ENCODE measurements at regions not wholly inside any gene's neighbourhood (a gene's known extent, or its start where the extent isn't known, plus 50 kb on each side); places are given as distances from the start of the nearest gene placed in this dataset.

GRCh38 chr13:94784066-94784465 lies 71.7 kb upstream of the SOX21 start:
- H3K36me3 ChIP-seq (ENCODE audit: insufficient read depth, low read length) = no peaks in the 10 kb centered on the region
- no peaks in the 10 kb centered on the region for H3K4me1 ChIP-seq (ENCODE audit: insufficient read depth, low read length)
- no peak overlapping the region for H3K4me2 ChIP-seq (ENCODE audit: insufficient read depth, low read length)
- H3K4me3 ChIP-seq (ENCODE audit: low read depth in 1 of 2, low read length in 2 of 2) = no peak overlapping the region
- no peak overlapping the region for H3K27ac ChIP-seq (ENCODE audit: low read length)
- ATAC-seq (ENCODE audit: insufficient read depth, low read depth) (no peak), DNase-seq (no peak)
- no peaks in the 10 kb centered on the region for H3K79me2 ChIP-seq (ENCODE audit: insufficient read depth, low read length)
- no peak overlapping the region for H3K9ac ChIP-seq (ENCODE audit: low read depth, low read length)
- no peaks in the 10 kb centered on the region for H3K9me3 ChIP-seq (ENCODE audit: insufficient read depth, low read length, severe bottlenecking)
- TF ChIP-seq EZH2 (IDR thresholded peaks at IDR 0.05; ENCODE audit: borderline replicate concordance, low read depth, low read length, severe bottlenecking) = no peak
- no peak for TF ChIP-seq CTCF (IDR thresholded peaks at IDR 0.05; ENCODE audit: borderline replicate concordance, extremely low read depth, low read length, poor library complexity, severe bottlenecking)
- no peaks in the 10 kb centered on the region for H3K27me3 ChIP-seq (ENCODE audit: insufficient read depth, low read length, poor library complexity)
- no peaks in the 10 kb centered on the region for H4K20me1 ChIP-seq (ENCODE audit: insufficient read depth, low read length)
- no peak overlapping the region for H2AFZ ChIP-seq (ENCODE audit: low read depth, low read length)

DNA sequence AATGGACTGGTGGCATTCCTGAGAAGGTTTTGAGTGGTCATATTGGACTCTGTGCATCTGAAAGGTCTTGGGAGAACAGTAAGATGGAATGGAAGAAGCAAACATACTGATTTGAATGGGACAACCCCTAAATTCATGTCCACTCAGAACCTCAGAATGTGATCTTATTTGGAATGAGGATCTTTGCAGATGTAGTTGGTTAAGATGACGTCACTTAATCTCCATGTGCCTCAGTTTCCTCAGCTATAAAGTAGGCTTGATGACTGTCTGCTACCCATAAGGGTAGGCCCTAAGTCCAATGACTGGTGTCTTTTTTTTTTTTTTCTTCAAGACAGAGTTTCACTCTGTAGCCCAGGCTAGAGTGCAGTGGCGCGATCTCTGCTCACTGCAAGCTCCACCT lies 71.1 kb upstream of the SOX21 start:
- H2AFZ ChIP-seq (ENCODE audit: low read depth, low read length) = no peak overlapping the region
- no peak overlapping the region for H3K9ac ChIP-seq (ENCODE audit: low read depth, low read length)
- TF ChIP-seq EZH2 (IDR thresholded peaks at IDR 0.05; ENCODE audit: borderline replicate concordance, low read depth, low read length, severe bottlenecking) (no peak), CTCF (IDR thresholded peaks at IDR 0.05; ENCODE audit: borderline replicate concordance, extremely low read depth, low read length, poor library complexity, severe bottlenecking) (no peak)
- no peaks in the 10 kb centered on the region for H3K27me3 ChIP-seq (ENCODE audit: insufficient read depth, low read length, poor library complexity)
- H3K4me3 ChIP-seq (ENCODE audit: low read depth in 1 of 2, low read length in 2 of 2) = no peak overlapping the region
- no peak overlapping the region for H3K4me2 ChIP-seq (ENCODE audit: insufficient read depth, low read length)
- ATAC-seq (ENCODE audit: insufficient read depth, low read depth) (no peak), DNase-seq (no peak)
- no peaks in the 10 kb centered on the region for H3K9me3 ChIP-seq (ENCODE audit: insufficient read depth, low read length, severe bottlenecking)
- no peaks in the 10 kb centered on the region for H3K36me3 ChIP-seq (ENCODE audit: insufficient read depth, low read length)
- H3K4me1 ChIP-seq (ENCODE audit: insufficient read depth, low read length) = no peaks in the 10 kb centered on the region
- no peak overlapping the region for H3K27ac ChIP-seq (ENCODE audit: low read length)
- H3K79me2 ChIP-seq (ENCODE audit: insufficient read depth, low read length) = no peaks in the 10 kb centered on the region
- no peaks in the 10 kb centered on the region for H4K20me1 ChIP-seq (ENCODE audit: insufficient read depth, low read length)

- Histone ChIP-seq H3K27me3 (ENCODE audit: insufficient read depth, low read length, poor library complexity) (no peaks in the 10 kb centered on the region), H4K20me1 (ENCODE audit: insufficient read depth, low read length) (no peaks in the 10 kb centered on the region), H3K9me3 (ENCODE audit: insufficient read depth, low read length, severe bottlenecking) (no peaks in the 10 kb centered on the region), H2AFZ (ENCODE audit: low read depth, low read length) (no peak overlapping the region), H3K4me1 (ENCODE audit: insufficient read depth, low read length) (no peaks in the 10 kb centered on the region), H3K27ac (ENCODE audit: low read length) (no peak overlapping the region), H3K9ac (ENCODE audit: low read depth, low read length) (no peak overlapping the region), H3K4me2 (ENCODE audit: insufficient read depth, low read length) (no peak overlapping the region), H3K36me3 (ENCODE audit: insufficient read depth, low read length) (no peaks in the 10 kb centered on the region), H3K4me3 (ENCODE audit: low read depth in 1 of 2, low read length in 2 of 2) (no peak overlapping the region), H3K79me2 (ENCODE audit: insufficient read depth, low read length) (no peaks in the 10 kb centered on the region)
- TF ChIP-seq EZH2 (IDR thresholded peaks at IDR 0.05; ENCODE audit: borderline replicate concordance, low read depth, low read length, severe bottlenecking) = no peak
- no peak for TF ChIP-seq CTCF (IDR thresholded peaks at IDR 0.05; ENCODE audit: borderline replicate concordance, extremely low read depth, low read length, poor library complexity, severe bottlenecking)
- no peak for ATAC-seq (ENCODE audit: insufficient read depth, low read depth)
- no peak for DNase-seq
These were observed 68.1 kb upstream of the SOX21 start for GRCh38 chr13:94780421-94780820.

DNA sequence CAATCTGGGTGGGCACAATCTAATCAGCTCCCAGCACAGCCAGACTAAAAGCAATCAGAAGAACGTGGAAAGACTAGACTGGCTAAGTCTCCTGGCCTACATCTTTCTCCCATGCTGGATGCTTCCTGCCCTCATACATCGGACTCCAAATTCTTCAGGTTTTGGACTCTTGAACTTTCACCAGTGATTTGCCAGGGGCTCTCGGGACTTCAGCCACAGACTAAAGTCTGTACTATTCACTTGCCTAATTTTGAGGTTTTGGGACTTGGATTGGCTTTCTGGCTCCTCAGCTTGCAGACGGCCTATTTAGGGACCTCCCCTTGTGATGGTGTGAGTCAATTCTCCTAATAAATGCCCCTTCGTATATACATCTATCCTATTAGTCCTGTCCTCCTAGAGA lies 66.6 kb upstream of the SOX21 start:
- Histone ChIP-seq H3K4me3 (ENCODE audit: low read depth in 1 of 2, low read length in 2 of 2) (no peak overlapping the region), H2AFZ (ENCODE audit: low read depth, low read length) (no peak overlapping the region), H3K4me1 (ENCODE audit: insufficient read depth, low read length) (no peaks in the 10 kb centered on the region), H3K79me2 (ENCODE audit: insufficient read depth, low read length) (no peaks in the 10 kb centered on the region), H3K27ac (ENCODE audit: low read length) (no peak overlapping the region), H4K20me1 (ENCODE audit: insufficient read depth, low read length) (no peaks in the 10 kb centered on the region), H3K36me3 (ENCODE audit: insufficient read depth, low read length) (no peaks in the 10 kb centered on the region), H3K9me3 (ENCODE audit: insufficient read depth, low read length, severe bottlenecking) (no peaks in the 10 kb centered on the region), H3K9ac (ENCODE audit: low read depth, low read length) (no peak overlapping the region), H3K27me3 (ENCODE audit: insufficient read depth, low read length, poor library complexity) (no peaks in the 10 kb centered on the region), H3K4me2 (ENCODE audit: insufficient read depth, low read length) (no peak overlapping the region)
- no peak for DNase-seq
- TF ChIP-seq CTCF (IDR thresholded peaks at IDR 0.05; ENCODE audit: borderline replicate concordance, extremely low read depth, low read length, poor library complexity, severe bottlenecking) (no peak), EZH2 (IDR thresholded peaks at IDR 0.05; ENCODE audit: borderline replicate concordance, low read depth, low read length, severe bottlenecking) (no peak)
- ATAC-seq (ENCODE audit: insufficient read depth, low read depth) = no peak

All from DND-41 (cell line).